ENCODE measurements at regions not wholly inside any gene's neighbourhood (a gene's known extent, or its start where the extent isn't known, plus 50 kb on each side); places are given as distances from the start of the nearest gene placed in this dataset.

DNA sequence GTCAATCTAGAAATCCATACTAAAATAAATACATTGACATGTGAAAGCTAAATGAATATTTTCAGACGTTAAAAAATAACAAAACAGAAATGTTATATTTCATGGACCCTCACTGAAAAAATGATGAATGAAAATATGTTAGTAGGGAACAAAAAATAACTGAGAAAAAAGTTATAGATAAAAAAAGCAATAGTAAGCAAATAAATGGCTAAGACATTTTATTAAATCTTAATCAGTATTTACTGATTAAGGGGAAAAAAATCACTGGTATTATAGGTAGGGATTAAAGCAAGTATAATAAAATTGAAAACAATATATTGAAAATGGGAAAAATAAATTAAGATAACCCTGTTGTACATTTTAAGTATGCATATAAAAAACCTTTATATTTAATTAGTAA, 468.1 kb upstream of the MANEA start:
- Histone ChIP-seq H3K4me2 (ENCODE audit: insufficient read depth in 1 of 2, low read depth in 2 of 2, low read length in 2 of 2) (no peak overlapping the region), H3K4me3 (ENCODE audit: extremely low read depth in 1 of 4, insufficient read depth in 2 of 4, low read depth in 3 of 4, low read length in 4 of 4) (no peak overlapping the region), H3K27ac (ENCODE audit: low read depth, low read length) (no peak overlapping the region), H3K79me1 (ENCODE audit: low read depth, low read length) (no peaks in the 10 kb centered on the region), H3K14ac (ENCODE audit: insufficient read length) (no peak overlapping the region), H3K27me3 (replicated peaks in 1 of 4; ENCODE audit: control insufficient read depth in 3 of 4, extremely low read depth in 1 of 4, insufficient read depth in 3 of 4, low read length in 3 of 4) (no peaks in the 10 kb centered on the region), H3K36me3 (ENCODE audit: control insufficient read depth in 2 of 4, insufficient read depth in 4 of 4, low read length in 3 of 4) (no peaks in the 10 kb centered on the region), H3K23ac (ENCODE audit: insufficient read length) (no peak overlapping the region), H3K18ac (ENCODE audit: extremely low read depth, low read length) (no peak overlapping the region), H2BK5ac (ENCODE audit: low read depth, low read length) (no peak overlapping the region), H3K56ac (replicated peaks; ENCODE audit: insufficient read length, low read depth, low read length) (no peak overlapping the region), H4K8ac (ENCODE audit: extremely low read depth, insufficient read depth, low read length) (no peak overlapping the region), H2AK5ac (ENCODE audit: low read depth, low read length) (no peak overlapping the region), H3K23me2 (ENCODE audit: low read depth, low read length) (no peaks in the 10 kb centered on the region), H2AFZ (ENCODE audit: low read length) (no peak overlapping the region), H4K91ac (replicated peaks; ENCODE audit: insufficient read length, low read length) (no peak overlapping the region), H3K9ac (replicated peaks in 1 of 4; ENCODE audit: extremely low read depth in 1 of 4, low read depth in 3 of 4, low read length in 3 of 4) (no peak overlapping the region), H3K4me1 (replicated peaks in 1 of 4; ENCODE audit: control insufficient read depth in 3 of 4, insufficient read depth in 4 of 4, low read length in 3 of 4) (no peaks in the 10 kb centered on the region), H3K4ac (replicated peaks; ENCODE audit: insufficient read length, low read depth, low read length) (no peak overlapping the region), H2BK120ac (replicated peaks; ENCODE audit: low read depth, low read length) (no peak overlapping the region), H2BK12ac (ENCODE audit: low read depth, low read length) (no peak overlapping the region), H2BK15ac (ENCODE audit: low read length) (no peak overlapping the region), H4K5ac (ENCODE audit: insufficient read length, low read depth, low read length) (no peak overlapping the region), H4K20me1 (replicated peaks in 1 of 2; ENCODE audit: control insufficient read depth in 1 of 2, insufficient read depth in 2 of 2, low read length in 2 of 2) (no peaks in the 10 kb centered on the region), H3K9me3 (ENCODE audit: insufficient read depth in 2 of 2, low read depth in 1 of 2, low read length in 1 of 2) (no peaks in the 10 kb centered on the region), H3K79me2 (ENCODE audit: control insufficient read depth in 1 of 2, insufficient read depth in 2 of 2, low read length in 2 of 2) (no peaks in the 10 kb centered on the region), H2BK20ac (ENCODE audit: low read length) (no peak overlapping the region)
- no peak for FAIRE-seq
- 88% methylated on average over 1 of the region's 1 CpG; no CpG with 5 or more reads in 1 of the 2 experiments for WGBS, 2 experiments (ENCODE audit: extremely low coverage in 1 of 2, insufficient coverage in 1 of 2, insufficient read length in 1 of 2, insufficient replicate concordance in 2 of 2, low coverage in 1 of 2, low lambda C conversion rate in 2 of 2, missing lambda C conversion rate in 1 of 2)
- DNase-seq (ENCODE audit: low read depth in 1 of 2, low spot score in 2 of 2) = no peak
- CTCF ChIA-PET (ENCODE audit: partially characterized antibody) = no interaction called here
- POLR2A ChIA-PET (ENCODE audit: partially characterized antibody) = no interaction called here
- TF ChIP-seq RAD21 (IDR thresholded peaks at IDR 0.05 in 1 of 2, conservative IDR thresholded peaks at IDR 0.05 in 1 of 2; ENCODE audit: low read depth in 2 of 2, low read length in 2 of 2) (no peak), NRF1 (IDR thresholded peaks at IDR 0.05; ENCODE audit: low read depth, low read length) (no peak), TAF7 (optimal IDR thresholded peaks at IDR 0.05; ENCODE audit: borderline replicate concordance, low read depth, low read length) (no peak), EP300 (IDR thresholded peaks at IDR 0.05; ENCODE audit: borderline replicate concordance in 1 of 2, low read depth in 2 of 2, low read length in 2 of 2) (no peak), SIN3A (conservative IDR thresholded peaks at IDR 0.05 in 1 of 2, IDR thresholded peaks at IDR 0.05 in 1 of 2; ENCODE audit: low read depth in 1 of 2, low read length in 2 of 2) (no peak), ZNF274 (IDR thresholded peaks at IDR 0.05; ENCODE audit: borderline replicate concordance, extremely low read depth, low read length) (no peak), RBBP5 (IDR thresholded peaks at IDR 0.05; ENCODE audit: borderline replicate concordance, low read depth, low read length) (no peak), BACH1 (IDR thresholded peaks at IDR 0.05; ENCODE audit: low read length) (no peak), PHF8 (conservative IDR thresholded peaks at IDR 0.05; ENCODE audit: low read depth, low read length) (no peak), JUND (IDR thresholded peaks at IDR 0.05; ENCODE audit: low read length) (no peak), HDAC6 (IDR thresholded peaks at IDR 0.05; ENCODE audit: low read depth, low read length) (no peak), POU5F1 (IDR thresholded peaks at IDR 0.05; ENCODE audit: low read depth, low read length) (no peak)
- TF ChIP-seq, protein P1, sequence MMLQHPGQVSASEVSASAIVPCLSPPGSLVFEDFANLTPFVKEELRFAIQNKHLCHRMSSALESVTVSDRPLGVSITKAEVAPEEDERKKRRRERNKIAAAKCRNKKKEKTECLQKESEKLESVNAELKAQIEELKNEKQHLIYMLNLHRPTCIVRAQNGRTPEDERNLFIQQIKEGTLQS (IDR thresholded peaks at IDR 0.05; ENCODE audit: insufficient read depth, low read depth, low read length) = no peak
- TF ChIP-seq, protein P2, sequence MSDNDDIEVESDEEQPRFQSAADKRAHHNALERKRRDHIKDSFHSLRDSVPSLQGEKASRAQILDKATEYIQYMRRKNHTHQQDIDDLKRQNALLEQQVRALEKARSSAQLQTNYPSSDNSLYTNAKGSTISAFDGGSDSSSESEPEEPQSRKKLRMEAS (IDR thresholded peaks at IDR 0.05) = no peak
